ENCODE measurements at regions not wholly inside any gene's neighbourhood (a gene's known extent, or its start where the extent isn't known, plus 50 kb on each side); places are given as distances from the start of the nearest gene placed in this dataset.
A peak's percentile ranks its signal among the peaks of the same experiment; 100 is the strongest.

DNA sequence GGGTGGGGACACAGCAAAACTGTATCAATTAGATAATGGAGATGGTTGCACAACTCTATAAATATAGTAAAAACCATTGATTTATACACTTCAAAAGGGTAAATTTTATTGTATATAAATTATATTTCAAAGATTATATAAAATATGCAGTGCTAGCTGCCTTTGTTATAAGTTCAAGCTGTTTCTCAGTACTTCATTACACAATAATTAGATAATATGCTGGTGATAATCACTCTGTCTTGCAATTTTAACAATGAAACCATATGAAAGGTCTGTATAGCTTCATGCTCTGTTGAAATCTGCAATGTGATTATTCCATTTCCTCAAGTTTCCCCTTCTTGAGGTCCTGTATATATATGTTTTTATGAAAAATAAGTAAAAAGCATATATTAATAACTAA lies 73.4 kb upstream of the PLS3 start:
- H3K27me3 ChIP-seq: peaks cover 0 to 3% (median 0%) of the 10 kb centered on the region in 9 donors
- peaks cover 0 to 6% (median 0%) of the 10 kb centered on the region in 12 donors for H3K9me3 ChIP-seq
- no peak overlapping the region for H3K27ac ChIP-seq
- no peak overlapping the region for H3K4me3 ChIP-seq
- intact Hi-C loops (cut with DNase I): no loop called here
- DNase-seq (no peak), ATAC-seq (no peak)
- H3K4me1 ChIP-seq: peaks cover 0 to 9% (median 0%) of the 10 kb centered on the region in 12 donors
- no peak for TF ChIP-seq POLR2A (IDR thresholded peaks at IDR 0.05)
- TF ChIP-seq, protein P1, sequence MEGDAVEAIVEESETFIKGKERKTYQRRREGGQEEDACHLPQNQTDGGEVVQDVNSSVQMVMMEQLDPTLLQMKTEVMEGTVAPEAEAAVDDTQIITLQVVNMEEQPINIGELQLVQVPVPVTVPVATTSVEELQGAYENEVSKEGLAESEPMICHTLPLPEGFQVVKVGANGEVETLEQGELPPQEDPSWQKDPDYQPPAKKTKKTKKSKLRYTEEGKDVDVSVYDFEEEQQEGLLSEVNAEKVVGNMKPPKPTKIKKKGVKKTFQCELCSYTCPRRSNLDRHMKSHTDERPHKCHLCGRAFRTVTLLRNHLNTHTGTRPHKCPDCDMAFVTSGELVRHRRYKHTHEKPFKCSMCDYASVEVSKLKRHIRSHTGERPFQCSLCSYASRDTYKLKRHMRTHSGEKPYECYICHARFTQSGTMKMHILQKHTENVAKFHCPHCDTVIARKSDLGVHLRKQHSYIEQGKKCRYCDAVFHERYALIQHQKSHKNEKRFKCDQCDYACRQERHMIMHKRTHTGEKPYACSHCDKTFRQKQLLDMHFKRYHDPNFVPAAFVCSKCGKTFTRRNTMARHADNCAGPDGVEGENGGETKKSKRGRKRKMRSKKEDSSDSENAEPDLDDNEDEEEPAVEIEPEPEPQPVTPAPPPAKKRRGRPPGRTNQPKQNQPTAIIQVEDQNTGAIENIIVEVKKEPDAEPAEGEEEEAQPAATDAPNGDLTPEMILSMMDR (IDR thresholded peaks at IDR 0.05): no peak
- no peaks in the 10 kb centered on the region for H3K36me3 ChIP-seq

DNA sequence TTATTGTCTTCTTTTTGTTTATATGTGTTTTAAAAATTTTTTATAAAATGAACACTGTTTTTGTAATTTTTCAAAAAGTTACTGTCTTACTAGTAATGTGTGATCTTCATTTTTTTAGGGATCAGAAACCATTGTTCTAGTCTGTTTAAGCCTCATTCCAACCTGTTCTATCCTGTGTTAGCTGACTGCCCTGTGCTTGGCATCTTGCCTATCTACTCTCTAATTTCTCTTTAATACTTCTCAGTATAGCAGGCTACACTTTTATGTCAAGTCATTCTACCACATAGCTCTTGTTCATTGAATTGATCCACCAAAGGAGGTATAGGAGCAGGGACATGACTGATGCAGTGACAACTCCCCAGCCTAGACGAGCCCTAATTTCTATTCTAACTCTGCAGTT lies 70.2 kb upstream of the PLS3 start:
- 52 to 74% (median 69%) methylated on average over 1 of the region's 1 CpG for WGBS, 4 donors
- no peaks in the 10 kb centered on the region for H3K36me3 ChIP-seq
- H3K9me3 ChIP-seq: peaks cover 0 to 6% (median 0%) of the 10 kb centered on the region in 12 donors
- H3K27ac ChIP-seq: no peak overlapping the region
- DNase-seq: no peak
- no peak for ATAC-seq
- peaks cover 0 to 3% (median 0%) of the 10 kb centered on the region in 9 donors for H3K27me3 ChIP-seq
- intact Hi-C loops (cut with DNase I): no loop called here
- H3K4me1 ChIP-seq: peaks cover 0 to 9% (median 0%) of the 10 kb centered on the region in 12 donors
- TF ChIP-seq, protein P1 (IDR thresholded peaks at IDR 0.05): no peak
- TF ChIP-seq POLR2A (IDR thresholded peaks at IDR 0.05): no peak
- H3K4me3 ChIP-seq: no peak overlapping the region

GRCh38 chrX:115491766-115492165 lies 69.2 kb upstream of the PLS3 start:
- ATAC-seq (no peak), DNase-seq (no peak)
- Histone ChIP-seq H3K36me3 (no peaks in the 10 kb centered on the region), H3K27ac (peak overlapping the region in 5 of 12 donors; percentile 25 to 62 (median 43)), H3K9me3 (no peaks in the 10 kb centered on the region), H3K4me3 (no peak overlapping the region), H3K4me1 (peaks cover 0 to 9% (median 0%) of the 10 kb centered on the region in 12 donors), H3K27me3 (peaks cover 0 to 3% (median 0%) of the 10 kb centered on the region in 9 donors)
- intact Hi-C loops (cut with DNase I): no loop called here
- TF ChIP-seq, protein P1 (IDR thresholded peaks at IDR 0.05): no peak
- TF ChIP-seq POLR2A (IDR thresholded peaks at IDR 0.05): no peak

- DNase-seq (no peak), ATAC-seq (no peak)
- TF ChIP-seq, protein P1 (IDR thresholded peaks at IDR 0.05): no peak
- TF ChIP-seq POLR2A (IDR thresholded peaks at IDR 0.05): no peak
- intact Hi-C loops (cut with DNase I): no loop called here
- peaks cover 0 to 9% (median 0%) of the 10 kb centered on the region in 12 donors for H3K4me1 ChIP-seq
- H3K9me3 ChIP-seq: no peaks in the 10 kb centered on the region
- H3K36me3 ChIP-seq: no peaks in the 10 kb centered on the region
- H3K27me3 ChIP-seq: peaks cover 0 to 3% (median 0%) of the 10 kb centered on the region in 9 donors
- H3K27ac ChIP-seq: peak overlapping the region in 1 of 12 donors; percentile 9
- no peak overlapping the region for H3K4me3 ChIP-seq
- WGBS, 4 donors: 72 to 80% (median 79%) methylated on average over 1 of the region's 1 CpG
Measured at GRCh38 chrX:115493015-115493414, 68.0 kb upstream of the PLS3 start.
